HEK293 (cell line): ENCODE measurements at regions not wholly inside any gene's neighbourhood (a gene's known extent, or its start where the extent isn't known, plus 50 kb on each side); places are given as distances from the start of the nearest gene placed in this dataset.

Source experiments
- CTCF ChIA-PET: fragments of 350-600 bp; formaldehyde crosslinking; extraction: SDS; loops from one replicate; lab custom pipeline; 2021; ENCODE audit warnings: antibody characterized with exemption; lab: Yijun Ruan, JAX
- POLR2A ChIA-PET: fragments of 300-600 bp; formaldehyde crosslinking; extraction: SDS; loops from one replicate; lab custom pipeline; 2020; ENCODE audit warnings: antibody characterized with exemption, inconsistent platforms; lab: Yijun Ruan, JAX
- H3K27ac ChIP-seq: fragments of 200-500 bp; sonication (Bioruptor generic); 2 replicates; pipeline ENCODE4 v1.5.1; 2014; ENCODE audit warnings: low read depth, low read length, control low read depth, inconsistent platforms; ENCODE audit errors: extremely low read depth
- H3K36me3 ChIP-seq, 2 experiments: fragments of 200-500 bp in 1 of 2; sonication (Bioruptor generic) in 1 of 2; 1 replicate in 1 of 2; 2 replicates in 1 of 2; pipeline ENCODE4 v1.5.1; 2014 to 2017; ENCODE audit warnings: inconsistent platforms in 2 of 2, low read length in 2 of 2; ENCODE audit not compliant: control insufficient read depth in 2 of 2, insufficient read depth in 1 of 2
- H3K4me1 ChIP-seq: fragments of 200-500 bp; sonication (Bioruptor generic); 2 replicates; pipeline ENCODE4 v1.5.1; 2014; ENCODE audit warnings: mild to moderate bottlenecking, low read length, inconsistent platforms; ENCODE audit not compliant: control insufficient read depth, insufficient read depth
- H3K4me3 ChIP-seq: 2 replicates; pipeline ENCODE4 v1.5.1; 2011; ENCODE audit warnings: low read depth, mild to moderate bottlenecking, control low read depth, low read length, moderate library complexity
- H3K9me3 ChIP-seq: fragments of 200-500 bp; sonication (Bioruptor generic); 2 replicates; pipeline ENCODE4 v1.5.1; 2014; ENCODE audit warnings: low read depth, low read length, inconsistent platforms; ENCODE audit not compliant: control insufficient read depth, insufficient read depth
- KLF16 ChIP-seq: fragments of 450-650 bp; formaldehyde crosslinking; IDR thresholded peaks from 2 replicates; pipeline ENCODE4 v1.5.1; 2017; ENCODE audit warnings: missing biosample characterization, missing genetic modification characterization
- PBX3 ChIP-seq: sonication (generic); formaldehyde crosslinking; IDR thresholded peaks from 2 replicates; pipeline ENCODE4 v1.8.1; 2022; ENCODE audit warnings: mild to moderate bottlenecking, moderate library complexity, missing genetic modification reagents
- ZBTB6 ChIP-seq: fragments of 450-650 bp; formaldehyde crosslinking; IDR thresholded peaks from 2 replicates; pipeline ENCODE4 v1.5.1; 2017; ENCODE audit warnings: missing biosample characterization, missing genetic modification characterization
- ZFP69B ChIP-seq: fragments of 450-650 bp; formaldehyde crosslinking; IDR thresholded peaks from 2 replicates; pipeline ENCODE4 v1.5.1; 2016; ENCODE audit warnings: missing biosample characterization, missing genetic modification characterization
- ZNF140 ChIP-seq: fragments of 450-650 bp; formaldehyde crosslinking; IDR thresholded peaks from 2 replicates; pipeline ENCODE4 v1.5.1; 2016; ENCODE audit warnings: missing biosample characterization, missing genetic modification characterization
- ZNF157 ChIP-seq: fragments of 450-650 bp; formaldehyde crosslinking; IDR thresholded peaks from 2 replicates; pipeline ENCODE4 v1.5.1; 2016; ENCODE audit warnings: missing biosample characterization, missing genetic modification characterization
- ZNF175 ChIP-seq: fragments of 450-650 bp; formaldehyde crosslinking; IDR thresholded peaks from 2 replicates; pipeline ENCODE4 v1.5.1; 2016; ENCODE audit warnings: missing biosample characterization, missing genetic modification characterization
- ZNF221 ChIP-seq: fragments of 450-650 bp; formaldehyde crosslinking; IDR thresholded peaks from 2 replicates; pipeline ENCODE4 v1.5.1; 2017; ENCODE audit warnings: missing biosample characterization, missing genetic modification characterization, borderline replicate concordance
- ZNF239 ChIP-seq: fragments of 450-650 bp; formaldehyde crosslinking; IDR thresholded peaks from 2 replicates; pipeline ENCODE4 v1.5.1; 2016; ENCODE audit warnings: missing biosample characterization, missing genetic modification characterization
- ZNF366 ChIP-seq: fragments of 450-650 bp; formaldehyde crosslinking; conservative IDR thresholded peaks from 2 replicates; pipeline ENCODE4 v1.5.1; 2016; ENCODE audit warnings: missing biosample characterization, missing genetic modification characterization
- ZNF549 ChIP-seq: fragments of 450-650 bp; IDR thresholded peaks from 2 replicates; pipeline ENCODE4 v1.5.1; 2018; ENCODE audit warnings: missing biosample characterization, missing genetic modification characterization, mild to moderate bottlenecking, inconsistent platforms, moderate library complexity
- ZNF558 ChIP-seq: fragments of 450-650 bp; formaldehyde crosslinking; IDR thresholded peaks from 2 replicates; pipeline ENCODE4 v1.5.1; 2016; ENCODE audit warnings: missing biosample characterization, missing genetic modification characterization
- ZNF830 ChIP-seq: fragments of 450-650 bp; IDR thresholded peaks from 2 replicates; pipeline ENCODE4 v1.5.0; 2018; ENCODE audit warnings: missing biosample characterization, missing genetic modification characterization, low read depth, mild to moderate bottlenecking, moderate library complexity
- TF ChIP-seq, protein P1 (sequence below): fragments of 450-650 bp; formaldehyde crosslinking; IDR thresholded peaks from 2 replicates; pipeline ENCODE4 v1.5.1; 2016; ENCODE audit warnings: missing biosample characterization, missing genetic modification characterization
- TF ChIP-seq, protein P2 (sequence below): fragments of 450-650 bp; formaldehyde crosslinking; IDR thresholded peaks from 2 replicates; pipeline ENCODE4; 2016; ENCODE audit warnings: missing biosample characterization, missing genetic modification characterization
- TF ChIP-seq, protein P3 (sequence below): fragments of 450-650 bp; formaldehyde crosslinking; IDR thresholded peaks from 2 replicates; pipeline ENCODE4 v1.5.1; 2016; ENCODE audit warnings: missing biosample characterization, missing genetic modification characterization
- TF ChIP-seq, protein P4 (sequence below): fragments of 450-650 bp; formaldehyde crosslinking; IDR thresholded peaks from 2 replicates; pipeline ENCODE4 v1.5.1; 2016; ENCODE audit warnings: missing biosample characterization, missing genetic modification characterization

- TF ChIP-seq, protein P1, sequence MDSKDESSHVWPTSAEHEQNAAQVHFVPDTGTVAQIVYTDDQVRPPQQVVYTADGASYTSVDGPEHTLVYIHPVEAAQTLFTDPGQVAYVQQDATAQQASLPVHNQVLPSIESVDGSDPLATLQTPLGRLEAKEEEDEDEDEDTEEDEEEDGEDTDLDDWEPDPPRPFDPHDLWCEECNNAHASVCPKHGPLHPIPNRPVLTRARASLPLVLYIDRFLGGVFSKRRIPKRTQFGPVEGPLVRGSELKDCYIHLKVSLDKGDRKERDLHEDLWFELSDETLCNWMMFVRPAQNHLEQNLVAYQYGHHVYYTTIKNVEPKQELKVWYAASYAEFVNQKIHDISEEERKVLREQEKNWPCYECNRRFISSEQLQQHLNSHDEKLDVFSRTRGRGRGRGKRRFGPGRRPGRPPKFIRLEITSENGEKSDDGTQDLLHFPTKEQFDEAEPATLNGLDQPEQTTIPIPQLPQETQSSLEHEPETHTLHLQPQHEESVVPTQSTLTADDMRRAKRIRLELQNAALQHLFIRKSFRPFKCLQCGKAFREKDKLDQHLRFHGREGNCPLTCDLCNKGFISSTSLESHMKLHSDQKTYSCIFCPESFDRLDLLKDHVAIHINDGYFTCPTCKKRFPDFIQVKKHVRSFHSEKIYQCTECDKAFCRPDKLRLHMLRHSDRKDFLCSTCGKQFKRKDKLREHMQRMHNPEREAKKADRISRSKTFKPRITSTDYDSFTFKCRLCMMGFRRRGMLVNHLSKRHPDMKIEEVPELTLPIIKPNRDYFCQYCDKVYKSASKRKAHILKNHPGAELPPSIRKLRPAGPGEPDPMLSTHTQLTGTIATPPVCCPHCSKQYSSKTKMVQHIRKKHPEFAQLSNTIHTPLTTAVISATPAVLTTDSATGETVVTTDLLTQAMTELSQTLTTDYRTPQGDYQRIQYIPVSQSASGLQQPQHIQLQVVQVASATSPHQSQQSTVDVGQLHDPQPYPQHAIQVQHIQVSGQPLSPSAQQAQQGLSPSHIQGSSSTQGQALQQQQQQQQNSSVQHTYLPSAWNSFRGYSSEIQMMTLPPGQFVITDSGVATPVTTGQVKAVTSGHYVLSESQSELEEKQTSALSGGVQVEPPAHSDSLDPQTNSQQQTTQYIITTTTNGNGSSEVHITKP, result no peak
- TF ChIP-seq ZBTB6 (tag by site-specific recombination) (no peak), PBX3 (CRISPR knock-in tag) (no peak), ZFP69B (no peak)
- TF ChIP-seq, all 188 proteins: peak for 0
Measured at GRCh38 chr15:93848490-93848889, 382.9 kb upstream of the MCTP2 start (continued).

GRCh38 chr15:93848076-93848475 is 383.3 kb upstream of the MCTP2 start:
- Histone ChIP-seq H3K9me3 (no peaks in the 10 kb centered on the region), H3K4me3 (no peak overlapping the region), H3K36me3 (no peaks in the 10 kb centered on the region), H3K4me1 (no peaks in the 10 kb centered on the region), H3K27ac (no peak overlapping the region)
- no peak for TF ChIP-seq ZNF830 (tag by site-specific recombination)
- no peak for TF ChIP-seq ZNF549
- TF ChIP-seq, protein P2, sequence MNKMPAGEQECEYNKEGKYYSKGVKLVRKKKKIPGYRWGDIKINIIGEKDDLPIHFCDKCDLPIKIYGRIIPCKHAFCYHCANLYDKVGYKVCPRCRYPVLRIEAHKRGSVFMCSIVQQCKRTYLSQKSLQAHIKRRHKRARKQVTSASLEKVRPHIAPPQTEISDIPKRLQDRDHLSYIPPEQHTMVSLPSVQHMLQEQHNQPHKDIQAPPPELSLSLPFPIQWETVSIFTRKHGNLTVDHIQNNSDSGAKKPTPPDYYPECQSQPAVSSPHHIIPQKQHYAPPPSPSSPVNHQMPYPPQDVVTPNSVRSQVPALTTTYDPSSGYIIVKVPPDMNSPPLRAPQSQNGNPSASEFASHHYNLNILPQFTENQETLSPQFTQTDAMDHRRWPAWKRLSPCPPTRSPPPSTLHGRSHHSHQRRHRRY (tag by site-specific recombination), result no peak
- no peak for TF ChIP-seq KLF16
- TF ChIP-seq, protein P3, sequence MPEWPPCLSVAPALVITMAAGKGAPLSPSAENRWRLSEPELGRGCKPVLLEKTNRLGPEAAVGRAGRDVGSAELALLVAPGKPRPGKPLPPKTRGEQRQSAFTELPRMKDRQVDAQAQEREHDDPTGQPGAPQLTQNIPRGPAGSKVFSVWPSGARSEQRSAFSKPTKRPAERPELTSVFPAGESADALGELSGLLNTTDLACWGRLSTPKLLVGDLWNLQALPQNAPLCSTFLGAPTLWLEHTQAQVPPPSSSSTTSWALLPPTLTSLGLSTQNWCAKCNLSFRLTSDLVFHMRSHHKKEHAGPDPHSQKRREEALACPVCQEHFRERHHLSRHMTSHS (tag by site-specific recombination), result no peak
- TF ChIP-seq, protein P4, sequence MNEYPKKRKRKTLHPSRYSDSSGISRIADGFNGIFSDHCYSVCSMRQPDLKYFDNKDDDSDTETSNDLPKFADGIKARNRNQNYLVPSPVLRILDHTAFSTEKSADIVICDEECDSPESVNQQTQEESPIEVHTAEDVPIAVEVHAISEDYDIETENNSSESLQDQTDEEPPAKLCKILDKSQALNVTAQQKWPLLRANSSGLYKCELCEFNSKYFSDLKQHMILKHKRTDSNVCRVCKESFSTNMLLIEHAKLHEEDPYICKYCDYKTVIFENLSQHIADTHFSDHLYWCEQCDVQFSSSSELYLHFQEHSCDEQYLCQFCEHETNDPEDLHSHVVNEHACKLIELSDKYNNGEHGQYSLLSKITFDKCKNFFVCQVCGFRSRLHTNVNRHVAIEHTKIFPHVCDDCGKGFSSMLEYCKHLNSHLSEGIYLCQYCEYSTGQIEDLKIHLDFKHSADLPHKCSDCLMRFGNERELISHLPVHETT (tag by site-specific recombination), result no peak
- TF ChIP-seq ZNF140 (tag by site-specific recombination), result no peak
- TF ChIP-seq ZNF239 (tag by site-specific recombination), result no peak
- no peak for TF ChIP-seq ZNF221
- no peak for TF ChIP-seq ZNF558 (tag by site-specific recombination)
- TF ChIP-seq ZNF157 (tag by site-specific recombination), result no peak
- TF ChIP-seq ZNF175, result no peak
- no peak for TF ChIP-seq ZNF366 (tag by site-specific recombination)
- POLR2A ChIA-PET, result no interaction called here
- CTCF ChIA-PET, result no interaction called here
